Loucy (cell line): ENCODE measurements at regions not wholly inside any gene's neighbourhood (a gene's known extent, or its start where the extent isn't known, plus 50 kb on each side); places are given as distances from the start of the nearest gene placed in this dataset.

Source experiments
- CTCF ChIP-seq: fragments of 200-600 bp; sonication (generic); conservative IDR thresholded peaks from 2 replicates; pipeline ENCODE4 v1.5.1; 2014; ENCODE audit warnings: mild to moderate bottlenecking, antibody characterized with exemption, low read length
- EZH2phosphoT487 ChIP-seq: fragments of 200-600 bp; IDR thresholded peaks from 2 replicates; pipeline ENCODE4 v1.6.1; 2018; ENCODE audit warnings: antibody characterized with exemption, mild to moderate bottlenecking, moderate library complexity, borderline replicate concordance

- TF ChIP-seq CTCF (no peak), EZH2phosphoT487 (no peak)
Measured at GRCh38 chr5:155082401-155082800, 68.8 kb downstream of the KIF4B start.
